HG03097 (cell line): ENCODE measurements at regions not wholly inside any gene's neighbourhood (a gene's known extent, or its start where the extent isn't known, plus 50 kb on each side); places are given as distances from the start of the nearest gene placed in this dataset.

Experiments
- ATAC-seq: cut with Tn5 transposase; IDR thresholded peaks from one replicate; pipeline ENCODE4 v1.9.1; 2021; ENCODE audit not compliant: unreplicated experiment, low FRiP score

- ATAC-seq, result no peak
These were observed 928.3 kb downstream of the GLUD2 start for GRCh38 chrX:121975671-121976070.

DNA sequence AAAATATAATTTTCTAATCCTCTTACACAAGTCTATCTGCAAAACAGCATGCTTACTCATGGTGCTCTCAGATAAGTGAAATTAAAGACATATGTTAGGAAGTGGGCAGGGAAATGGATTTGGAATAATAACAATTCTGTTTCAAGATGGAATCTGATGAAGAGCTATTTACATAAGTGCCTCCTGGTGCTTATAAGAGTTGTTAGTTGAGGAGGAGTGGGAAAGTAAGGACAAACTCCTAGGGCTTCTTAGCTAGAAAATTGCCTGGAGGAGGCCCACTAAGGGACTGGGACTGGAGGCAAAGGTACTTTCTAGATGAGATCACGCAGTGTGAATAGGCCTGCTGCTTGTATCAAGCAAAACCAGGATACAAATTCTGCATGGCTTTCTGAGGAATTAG is 939.8 kb downstream of the GLUD2 start:
- no peak for ATAC-seq

GRCh38 chrX:121987835-121988234 is 940.4 kb downstream of the GLUD2 start:
- no peak for ATAC-seq

GRCh38 chrX:122004127-122004526 is 956.7 kb downstream of the GLUD2 start:
- ATAC-seq, result no peak

DNA sequence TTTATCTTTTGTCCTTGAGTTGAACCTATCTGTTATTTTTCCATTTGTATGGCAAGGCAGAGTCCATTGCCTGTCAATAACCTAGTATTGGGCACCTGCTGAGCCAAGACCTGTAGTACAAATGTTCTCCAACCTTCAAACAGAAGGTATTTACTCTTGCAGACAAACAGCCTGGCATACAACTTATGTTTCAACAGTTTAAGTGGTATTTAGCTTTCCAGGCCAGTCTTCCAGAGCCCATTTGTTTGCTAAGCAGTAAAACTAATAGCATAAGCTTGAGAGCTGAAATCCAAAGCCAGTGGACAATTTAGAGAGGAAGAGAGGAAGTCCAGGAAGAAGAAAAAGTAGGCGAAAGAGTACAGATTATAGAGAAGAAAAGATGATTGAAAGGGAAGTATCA is 979.3 kb downstream of the GLUD2 start:
- no peak for ATAC-seq

- ATAC-seq, result no peak
These were observed 998.8 kb downstream of the GLUD2 start for GRCh38 chrX:122046226-122046625.

- ATAC-seq, result no peak
These were observed 999.4 kb downstream of the GLUD2 start for GRCh38 chrX:122046815-122047214.

DNA sequence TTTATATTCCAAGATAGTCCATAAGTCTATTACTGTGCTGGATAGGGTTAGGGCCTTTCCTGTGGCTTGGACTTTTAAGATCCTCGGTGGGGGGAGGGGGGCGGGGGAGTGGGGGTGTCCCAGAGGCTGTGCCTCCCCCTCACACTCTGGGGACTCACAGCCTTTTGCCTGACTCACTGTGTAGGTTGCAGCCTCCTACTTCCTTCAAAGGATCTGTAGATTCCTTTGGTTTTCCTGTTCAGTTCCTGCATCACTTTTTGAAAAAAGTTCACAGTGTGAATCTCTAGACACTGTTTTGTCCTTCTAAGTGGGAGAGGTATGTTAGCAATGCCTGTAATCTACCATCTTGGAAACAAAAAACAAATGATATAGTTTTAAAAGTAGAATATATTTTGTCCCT is 999.9 kb downstream of the GLUD2 start:
- no peak for ATAC-seq

DNA sequence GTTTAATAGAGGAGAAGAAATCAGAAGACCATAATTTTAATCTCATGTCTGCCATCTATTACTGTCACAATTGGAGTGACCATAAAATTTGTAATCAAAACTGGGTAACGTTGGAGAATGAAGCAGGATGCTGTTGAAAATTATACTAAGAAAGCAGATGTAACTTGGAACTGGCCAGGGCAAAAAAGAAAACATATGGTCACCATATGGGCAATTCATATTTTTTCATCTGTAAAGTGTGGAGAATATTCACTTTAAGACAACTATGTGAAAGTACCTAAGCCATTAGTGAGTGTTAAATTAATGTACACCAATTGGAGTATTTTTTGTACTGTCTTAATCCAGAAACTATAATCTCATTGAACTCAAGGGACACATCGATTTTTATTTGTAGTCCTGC is 1008.0 kb downstream of the GLUD2 start:
- no peak for ATAC-seq

GRCh38 chrX:122055979-122056715 is 1008.7 kb downstream of the GLUD2 start:
- no peak for ATAC-seq

- ATAC-seq, result no peak
These were observed 1028.8 kb downstream of the GLUD2 start for GRCh38 chrX:122076241-122076640.

- no peak for ATAC-seq
These were observed 1030.7 kb downstream of the GLUD2 start for GRCh38 chrX:122078079-122078478.

GRCh38 chrX:122087341-122087740 is 1039.9 kb downstream of the GLUD2 start:
- no peak for ATAC-seq

DNA sequence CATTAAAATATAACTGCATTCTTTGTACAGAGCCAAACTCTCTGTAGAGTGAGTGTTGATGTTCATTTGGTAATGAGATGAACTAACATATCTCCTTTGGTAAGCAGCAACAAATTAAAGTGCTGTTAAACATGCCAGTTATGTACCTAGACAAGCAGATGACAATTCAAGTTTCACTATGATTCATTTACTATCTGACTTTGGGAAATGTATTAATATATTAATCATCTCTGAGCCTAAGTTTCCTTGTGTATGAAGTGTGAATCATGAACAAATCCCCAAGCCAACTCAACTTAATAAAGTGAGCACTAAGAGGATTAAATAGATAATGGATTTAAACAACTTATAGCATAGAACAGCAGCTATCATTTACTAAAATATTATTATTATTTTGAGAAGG is 1044.2 kb downstream of the GLUD2 start:
- ATAC-seq, result no peak

- ATAC-seq, result no peak
These were observed 1045.0 kb downstream of the GLUD2 start for GRCh38 chrX:122092360-122092759.

DNA sequence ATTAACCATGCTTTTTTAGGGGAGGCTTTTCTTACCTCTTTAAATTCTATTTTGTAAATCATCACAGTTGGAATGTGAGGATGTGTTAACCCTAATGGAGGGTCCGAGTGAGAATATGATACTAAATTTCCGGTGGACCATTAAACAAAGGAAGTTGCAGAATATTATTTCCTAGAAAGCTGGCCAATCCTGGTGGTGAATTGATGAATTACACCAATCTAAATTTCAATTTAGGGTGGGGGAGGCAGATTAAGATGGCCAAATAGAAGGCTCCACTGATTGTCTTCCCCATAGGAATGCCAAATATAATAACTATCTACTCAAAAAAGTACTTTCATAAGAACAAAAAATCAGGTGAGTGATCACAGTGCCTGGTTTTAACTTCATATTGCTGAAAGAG is 1045.6 kb downstream of the GLUD2 start:
- ATAC-seq, result no peak

DNA sequence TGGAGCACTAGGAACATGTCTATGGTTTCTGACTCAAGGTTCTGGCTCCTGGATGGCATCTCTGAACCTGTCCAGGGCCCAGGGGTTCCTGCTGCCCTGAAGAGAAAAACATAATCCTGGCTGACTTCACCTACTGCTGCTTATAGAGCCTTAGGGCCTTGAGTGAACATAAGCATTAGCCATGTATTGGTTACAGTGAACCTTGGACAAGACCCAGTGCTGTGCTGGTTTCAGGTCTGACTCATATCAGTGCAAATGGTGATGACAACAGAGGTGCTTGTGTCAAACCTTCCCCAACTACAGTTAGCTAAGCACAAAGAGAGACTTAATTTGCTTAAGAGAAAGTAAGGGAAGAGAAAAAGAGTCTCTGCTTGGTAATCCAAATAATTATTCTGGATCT is 1047.2 kb downstream of the GLUD2 start:
- no peak for ATAC-seq

GRCh38 chrX:122113376-122113775 is 1066.0 kb downstream of the GLUD2 start:
- ATAC-seq, result no peak

- no peak for ATAC-seq
These were observed 1066.5 kb downstream of the GLUD2 start for GRCh38 chrX:122113896-122114295.

DNA sequence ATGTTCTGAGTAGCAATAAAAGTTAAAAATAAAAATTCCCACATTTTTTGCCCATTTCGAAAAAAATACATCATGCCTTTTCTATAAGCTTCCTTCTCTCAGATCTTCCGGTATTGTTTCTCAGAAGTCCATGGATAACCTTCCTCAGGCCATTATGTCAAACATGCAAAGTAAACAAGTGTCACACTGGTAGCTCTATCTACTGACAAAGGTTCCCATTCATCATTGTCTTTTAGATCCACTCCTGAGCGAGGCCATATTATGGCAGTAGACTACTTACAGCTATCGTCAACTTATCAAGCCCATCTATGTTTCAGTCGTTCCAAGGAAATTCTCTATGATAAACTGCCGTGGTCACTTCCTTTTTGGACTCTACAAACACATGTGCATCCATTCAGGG is 1068.2 kb downstream of the GLUD2 start:
- ATAC-seq, result no peak

- no peak for ATAC-seq
These were observed 1064.7 kb upstream of the GRIA3 start for GRCh38 chrX:122119361-122119760.

- ATAC-seq, result no peak
These were observed 1061.8 kb upstream of the GRIA3 start for GRCh38 chrX:122122274-122122673.

GRCh38 chrX:122133478-122133877 is 1050.6 kb upstream of the GRIA3 start:
- ATAC-seq, result no peak
